GM12878 (cell line): ENCODE measurements at regions not wholly inside any gene's neighbourhood (a gene's known extent, or its start where the extent isn't known, plus 50 kb on each side); places are given as distances from the start of the nearest gene placed in this dataset.

ENCODE experiments used
- ATAC-seq: fragments of 200-7000 bp; cut with Tn5 transposase; 3 replicates; pipeline ENCODE4 v1.9.1; 2020; ENCODE audit warnings: mild to moderate bottlenecking, moderate library complexity
- BruUV-seq: library from RNA; stranded (reverse); fragments of 400-500 nt; replicated peaks from 2 replicates; lab custom pipeline; 2021; lab: Mats Ljungman, UMichigan
- CTCF ChIA-PET: fragments of 300-600 bp; sonication (Branson Sonifier 250); formaldehyde crosslinking; extraction: SDS; loops from one replicate; lab custom pipeline; 2021; ENCODE audit warnings: inconsistent platforms; lab: Yijun Ruan, JAX
- POLR2A ChIA-PET: fragments of 350-600 bp; formaldehyde crosslinking; extraction: SDS; loops from one replicate; lab custom pipeline; 2021; ENCODE audit warnings: inconsistent platforms; lab: Charles Lee
- RAD21 ChIA-PET: fragments of 300-600 bp; sonication (Branson Sonifier 250); formaldehyde crosslinking; loops from one replicate; lab custom pipeline; 2023; ENCODE audit warnings: antibody characterized with exemption; ENCODE audit not compliant: unreplicated experiment; lab: Charles Lee
- SMC1A ChIA-PET: fragments of 300-600 bp; sonication (Branson Sonifier 250); formaldehyde crosslinking; loops from one replicate; lab custom pipeline; 2023; ENCODE audit not compliant: unreplicated experiment, uncharacterized antibody; lab: Charles Lee
- DNase-seq: peaks from one replicate; pipeline ENCODE4 v3.0.0-alpha.2; 2011; ENCODE audit warnings: low read depth, low spot score
- FAIRE-seq: peaks from 3 replicates; lab custom pipeline; 2011; peaks lifted over from hg19 to GRCh38; lab: Jason Lieb, UNC
- H2AFZ ChIP-seq: 2 replicates; pipeline ENCODE4 v1.6.0; 2011; ENCODE audit warnings: low read depth, low read length, control low read depth; ENCODE audit not compliant: control insufficient read depth
- H3K27ac ChIP-seq: 2 replicates; pipeline ENCODE4 v1.5.1; 2011; ENCODE audit warnings: control low read depth; ENCODE audit not compliant: control insufficient read depth, insufficient read depth
- H3K27me3 ChIP-seq, 2 experiments: replicated peaks in 1 of 2; 2 replicates each; pipeline versions ENCODE4 v1.6.0 to v1.6.1; 2011; ENCODE audit warnings: low read length in 1 of 2; ENCODE audit not compliant: control insufficient read depth in 2 of 2, insufficient read depth in 2 of 2
- H3K36me3 ChIP-seq, 2 experiments: 2 replicates each; pipeline ENCODE4 v1.5.1; 2011; ENCODE audit warnings: low read length in 1 of 2; ENCODE audit not compliant: control insufficient read depth in 2 of 2, insufficient read depth in 2 of 2
- H3K4me1 ChIP-seq: 2 replicates; pipeline ENCODE4 v1.6.1; 2011; ENCODE audit warnings: mild to moderate bottlenecking, low read length, moderate library complexity, mixed read lengths; ENCODE audit not compliant: control insufficient read depth, insufficient read depth
- H3K4me2 ChIP-seq: 2 replicates; pipeline ENCODE4 v1.6.0; 2011; ENCODE audit warnings: control low read depth; ENCODE audit not compliant: control insufficient read depth, insufficient read depth
- H3K4me3 ChIP-seq: fragments of 200-600 bp; sonication (generic); 2 replicates; pipeline ENCODE4 v1.5.1; 2016
- H3K79me2 ChIP-seq: 2 replicates; pipeline ENCODE4 v1.6.0; 2011; ENCODE audit warnings: low read length; ENCODE audit not compliant: control insufficient read depth, insufficient read depth
- H3K9ac ChIP-seq: 2 replicates; pipeline ENCODE4 v1.8.0; 2011; ENCODE audit warnings: low read length, control low read depth, mixed read lengths; ENCODE audit not compliant: control insufficient read depth, insufficient read depth
- H3K9me3 ChIP-seq: replicated peaks from 3 replicates; pipeline ENCODE4 v1.5.1; 2011; ENCODE audit warnings: mild to moderate bottlenecking, low read length; ENCODE audit not compliant: control insufficient read depth, insufficient read depth
- H4K20me1 ChIP-seq: 2 replicates; pipeline ENCODE4 v1.6.0; 2011; ENCODE audit not compliant: control insufficient read depth, insufficient read depth
- BMI1 ChIP-seq: fragments of 450-650 bp; IDR thresholded peaks from 2 replicates; pipeline ENCODE4 v1.6.1; 2016; ENCODE audit warnings: mild to moderate bottlenecking, moderate library complexity, borderline replicate concordance
- EZH2 ChIP-seq: IDR thresholded peaks from 2 replicates; pipeline ENCODE4 v1.6.1; 2012; ENCODE audit warnings: low read depth, mild to moderate bottlenecking, control low read depth, inconsistent platforms, low read length, borderline replicate concordance; ENCODE audit not compliant: control insufficient read depth
- PML ChIP-seq: IDR thresholded peaks from 2 replicates; pipeline ENCODE4 v1.6.1; 2012; ENCODE audit warnings: low read length, inconsistent platforms
- SIN3A ChIP-seq: IDR thresholded peaks from 2 replicates; pipeline ENCODE4 v1.6.1; 2012; ENCODE audit warnings: low read depth, low read length, improper control_type of control experiment
- TCF12 ChIP-seq: IDR thresholded peaks from 2 replicates; pipeline ENCODE4 v1.6.1; 2011; ENCODE audit warnings: low read depth, mild to moderate bottlenecking, low read length
- ZBTB4 ChIP-seq: fragments of 450-650 bp; formaldehyde crosslinking; IDR thresholded peaks from 2 replicates; pipeline ENCODE4 v1.4.0; 2022; ENCODE audit warnings: mild to moderate bottlenecking, moderate library complexity
- WGBS: methylation state at CpG from one replicate; pipeline ENCODE4 v1.1.6; 2016; ENCODE audit warnings: low lambda C conversion rate; ENCODE audit not compliant: insufficient replicate concordance, insufficient coverage; ENCODE audit errors: missing lambda C conversion rate; 5-methylcytosine and 5-hydroxymethylcytosine counted together
- in situ Hi-C: fragments of 300-500 bp; cut with MboI; formaldehyde crosslinking; loops from 9 replicates; pipeline ENCODE4 v1.14.3; 2018; ENCODE audit warnings: mixed read lengths
- intact Hi-C: fragments of 100-400 bp; cut with micrococcal nuclease; formaldehyde crosslinking; loops from one replicate; pipeline ENCODE4 v1.14.2; 2022; ENCODE audit not compliant: unreplicated experiment

GRCh38 chr6:85135376-85136094 lies 314.3 kb upstream of the NT5E start:
- DNase-seq (no peak), ATAC-seq (no peak), FAIRE-seq (no peak)
- H3K4me3 ChIP-seq, result no peak overlapping the region
- H4K20me1 ChIP-seq, result no peaks in the 10 kb centered on the region
- BruUV-seq, result no TSS peak
- CTCF ChIA-PET, result interaction anchor here (0.6 to 1.0 kb wide), 2 partner anchors 9 to 28 kb away, joined by 3 read pairs; no protein-coding TSS in a partner anchor
- H3K9me3 ChIP-seq, result no peaks in the 10 kb centered on the region
- intact Hi-C loops, result no loop called here
- no peak for TF ChIP-seq ZBTB4 (CRISPR knock-in tag)
- TF ChIP-seq EZH2, result no peak
- no peak for TF ChIP-seq BMI1
- no peak for TF ChIP-seq SIN3A
- TF ChIP-seq PML, result no peak
- TF ChIP-seq TCF12, result no peak
- in situ Hi-C loops, result no loop called here
- POLR2A ChIA-PET, result no interaction called here
- RAD21 ChIA-PET, result no interaction called here
- H2AFZ ChIP-seq, result no peak overlapping the region
- WGBS, result 4% methylated on average over 1 of the region's 1 CpG
- no peak overlapping the region for H3K9ac ChIP-seq
- H3K4me2 ChIP-seq, result no peak overlapping the region
- H3K79me2 ChIP-seq, result no peaks in the 10 kb centered on the region
- H3K4me1 ChIP-seq, result no peaks in the 10 kb centered on the region
- no peaks in the 10 kb centered on the region for H3K36me3 ChIP-seq
- no peak overlapping the region for H3K27ac ChIP-seq
- no peaks in the 10 kb centered on the region; a peak in 2 of 4 replicates for H3K27me3 ChIP-seq
- SMC1A ChIA-PET, result no interaction called here
